ENCODE measurements at regions not wholly inside any gene's neighbourhood (a gene's known extent, or its start where the extent isn't known, plus 50 kb on each side); places are given as distances from the start of the nearest gene placed in this dataset.
"Not testable (repeated sequence)": the region's sequence is repeated elsewhere in the genome, so short reads cannot be mapped to it uniquely, and the experiment has no call there.

DNA sequence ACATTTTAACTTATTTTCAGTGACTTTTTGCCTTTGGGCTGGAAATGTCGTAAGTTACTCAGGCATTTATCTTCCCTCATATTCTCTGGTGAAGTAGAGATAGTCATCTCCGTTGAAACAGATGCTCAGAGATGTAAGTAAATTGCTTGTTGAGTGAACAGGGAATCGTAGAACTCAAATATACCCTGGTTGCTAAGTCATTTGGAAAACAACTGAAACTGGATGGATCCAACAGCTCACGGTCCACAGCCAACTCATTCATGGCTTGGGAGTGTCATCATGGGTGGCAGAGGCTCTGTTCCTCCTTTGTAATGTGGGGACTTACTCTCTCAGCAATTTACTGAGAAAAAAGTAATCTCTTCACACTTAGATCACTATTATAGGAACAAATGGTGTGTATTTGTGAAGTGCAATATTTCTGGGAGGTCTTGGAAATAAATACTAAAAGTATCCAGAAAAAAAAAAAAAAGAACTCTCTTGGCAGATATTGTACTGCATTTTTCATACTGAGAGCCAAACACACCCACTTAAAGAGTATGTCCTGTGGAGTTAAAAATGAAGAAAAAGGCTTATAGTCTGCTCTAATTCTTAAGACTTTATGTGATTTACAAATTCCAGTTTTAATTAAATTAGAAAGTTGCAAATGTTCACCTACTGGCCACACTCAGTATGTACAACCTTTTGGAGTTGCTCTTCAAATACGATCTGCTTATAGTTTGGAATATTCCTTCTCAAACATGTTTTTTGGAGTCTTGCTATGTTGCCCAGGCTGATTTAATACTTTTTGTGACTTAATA lies 107.4 kb downstream of the LEPR start:
- DNase-seq: no peak

DNA sequence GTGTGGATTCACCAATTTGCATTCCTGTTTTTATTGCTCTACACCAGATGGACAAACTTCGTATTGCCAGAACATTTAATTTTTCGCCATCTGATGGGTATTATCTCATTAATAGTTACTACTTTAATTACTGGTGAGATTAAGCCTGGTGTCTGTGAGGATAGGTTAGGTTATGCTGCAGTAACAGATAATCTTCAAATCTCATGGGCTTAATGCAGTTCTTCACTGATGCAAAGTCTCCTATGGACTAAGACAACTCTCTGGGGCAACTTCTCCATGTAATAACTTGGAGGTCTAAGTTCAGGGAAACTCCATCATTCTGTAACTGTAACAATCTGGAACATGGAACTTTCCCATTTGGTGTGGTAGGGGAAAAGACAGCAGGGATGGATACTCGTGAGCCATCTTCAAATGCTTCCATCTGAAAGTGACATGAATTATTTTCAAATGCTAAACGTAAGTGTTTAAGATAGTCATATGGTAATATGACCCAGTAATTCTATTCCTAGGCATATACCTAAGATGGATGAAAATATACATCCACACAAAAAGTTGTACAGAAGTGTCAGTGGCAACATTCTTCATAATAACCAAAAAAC lies 111.6 kb downstream of the LEPR start:
- DNase-seq: no peak

DNA sequence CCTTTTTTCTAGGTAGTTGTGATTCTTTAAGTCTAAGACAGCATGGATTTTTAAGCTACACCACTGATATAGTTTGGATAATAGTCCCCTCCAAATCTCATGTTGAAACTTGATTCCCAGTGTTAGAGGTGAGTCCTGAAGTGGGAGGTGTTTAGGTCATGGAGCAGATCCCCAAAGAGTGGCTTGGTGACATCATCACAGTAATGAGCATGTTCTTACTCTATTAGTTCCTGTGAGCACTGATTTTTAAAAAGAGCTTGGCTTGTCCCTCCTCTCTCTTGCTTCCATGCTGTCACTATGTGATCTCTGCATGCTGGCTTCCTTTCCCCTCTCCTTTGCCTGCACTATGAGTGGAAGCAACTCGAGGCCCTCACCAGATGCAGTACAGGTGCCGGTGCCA lies 115.5 kb downstream of the LEPR start:
- DNase-seq: no peak

DNA sequence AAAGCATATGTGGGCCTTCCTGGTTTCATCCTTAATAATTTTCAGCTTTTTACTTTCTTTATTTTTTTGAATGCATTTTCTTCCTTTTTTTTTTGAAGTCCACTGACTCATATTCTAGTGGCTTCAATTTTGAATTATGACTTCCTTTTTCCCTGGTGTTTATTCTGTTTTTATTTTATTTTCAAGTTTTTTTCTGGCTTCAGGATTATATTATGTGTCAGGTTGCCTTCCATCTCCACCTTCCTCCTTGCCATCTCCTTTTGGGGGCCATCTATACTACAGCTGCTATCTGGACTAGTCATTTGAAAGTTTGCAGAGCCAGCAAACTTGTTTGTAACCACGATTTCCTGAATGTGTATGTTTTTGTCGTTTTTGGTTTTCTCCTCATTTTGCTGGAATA lies 117.6 kb downstream of the LEPR start:
- no peak for DNase-seq

DNA sequence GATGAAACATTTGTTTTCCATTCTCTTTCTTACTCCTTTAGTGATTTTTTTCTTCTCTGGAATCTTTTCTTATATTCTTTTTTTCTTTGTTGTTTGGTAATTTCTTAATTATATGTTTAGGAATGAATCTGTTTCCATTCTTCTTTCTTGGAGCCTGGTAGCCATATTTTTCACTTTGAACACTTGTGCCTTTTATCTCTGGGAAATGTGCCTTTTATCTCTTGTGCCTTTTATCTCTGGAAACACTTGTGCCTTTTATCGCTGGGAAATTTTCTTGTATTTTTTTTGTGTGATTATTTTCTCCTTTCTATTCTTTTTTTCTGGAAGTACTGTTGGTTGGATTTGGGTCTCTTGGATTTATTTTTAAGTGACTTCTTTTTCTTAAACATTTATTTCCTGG lies 118.2 kb downstream of the LEPR start:
- no peak for DNase-seq

DNA sequence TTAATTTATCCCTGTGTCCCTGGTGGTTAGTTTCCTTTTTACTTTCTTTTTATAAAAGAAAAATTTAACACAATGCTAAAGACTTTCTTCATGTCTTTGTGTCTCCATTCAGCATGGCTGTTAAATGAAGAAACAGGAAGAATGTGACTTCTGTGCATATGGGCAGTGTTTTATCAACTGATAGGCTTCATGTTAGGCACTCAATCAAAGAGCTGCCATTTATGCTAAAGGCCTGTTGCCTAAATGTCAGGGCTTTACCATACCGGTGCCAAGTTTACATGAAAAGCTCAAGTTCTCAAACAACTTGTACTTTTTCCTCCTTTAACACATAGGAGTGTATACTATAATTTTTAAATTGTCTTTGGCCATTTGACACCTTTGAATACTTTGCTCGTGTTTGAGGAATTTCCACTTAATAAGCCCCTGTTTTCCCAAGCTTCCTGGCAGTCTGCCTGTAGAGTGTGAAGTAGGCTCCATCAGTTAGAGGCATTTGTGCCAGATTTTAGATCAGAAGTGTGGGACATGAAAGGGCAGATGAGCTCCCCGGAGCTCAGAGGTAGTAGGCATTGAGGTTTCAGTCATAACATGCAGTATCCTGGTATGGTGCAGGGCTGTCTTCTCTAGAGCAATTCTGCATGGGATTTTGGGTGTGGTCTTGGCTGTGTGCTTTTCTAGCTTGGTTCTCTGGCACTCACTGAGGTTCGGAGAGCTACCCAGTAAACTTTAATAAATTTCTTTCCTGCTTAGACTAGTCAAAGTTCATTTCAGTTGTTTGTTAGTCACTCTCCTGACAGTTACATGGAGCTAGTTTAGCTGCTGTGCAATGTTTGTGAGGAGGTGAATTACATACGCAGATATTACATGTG lies 119.0 kb downstream of the LEPR start:
- DNase-seq: no peak

DNA sequence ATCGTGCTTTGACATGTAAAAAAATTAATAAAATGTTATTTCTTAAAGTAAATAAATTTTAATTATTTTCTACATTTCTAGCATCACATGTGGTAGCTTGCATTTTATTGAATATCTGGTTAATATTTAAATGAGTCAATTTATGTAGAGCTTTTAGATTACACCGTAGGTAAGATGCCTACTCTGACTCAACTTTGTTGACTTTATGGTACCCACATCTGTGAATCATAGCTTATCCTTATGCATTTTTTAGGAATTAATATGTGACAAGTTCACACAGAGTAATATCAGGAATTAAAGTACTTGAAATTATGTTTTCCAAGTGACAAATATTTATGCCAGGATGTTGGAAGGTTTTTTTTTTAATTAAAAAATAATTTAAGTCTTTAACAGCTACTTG lies 120.7 kb downstream of the LEPR start:
- DNase-seq: no peak

DNA sequence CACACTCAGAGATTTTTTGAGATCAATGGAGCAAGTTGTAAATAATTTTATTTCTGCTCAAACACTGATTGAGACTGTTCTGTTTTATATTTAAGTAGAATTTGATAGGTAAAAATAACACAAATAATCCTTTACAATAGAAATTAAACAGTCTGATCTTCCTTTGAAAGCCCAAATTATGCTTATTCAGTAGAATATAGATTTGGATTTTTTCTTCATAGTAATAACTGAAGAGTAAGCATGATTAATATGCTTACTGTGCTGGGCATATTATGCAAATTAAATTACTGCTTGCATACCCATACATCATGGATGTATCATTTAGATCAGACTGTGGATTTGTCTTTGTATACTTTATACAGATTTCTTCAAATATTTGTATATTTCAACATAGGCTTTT lies 121.4 kb downstream of the LEPR start:
- no peak for DNase-seq

DNA sequence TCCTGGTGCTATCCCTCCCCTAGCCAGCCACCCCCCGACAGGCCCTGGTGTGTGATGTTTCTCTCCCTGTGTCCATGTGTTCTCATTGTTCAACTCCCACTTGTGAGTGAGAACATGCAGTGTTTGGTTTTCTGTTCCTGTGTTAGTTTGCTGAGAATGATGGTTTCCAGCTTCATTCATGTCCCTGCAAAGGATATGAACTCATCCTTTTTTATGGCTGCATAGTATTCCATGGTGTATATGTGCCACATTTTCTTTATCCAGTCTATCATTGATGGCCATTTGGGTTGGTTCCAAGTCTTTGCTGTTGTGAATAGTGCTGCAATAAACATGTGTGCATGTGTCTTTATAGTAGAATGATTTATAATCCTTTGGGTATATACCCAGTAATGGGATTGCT lies 122.1 kb downstream of the LEPR start:
- DNase-seq: not testable (repeated sequence)

DNA sequence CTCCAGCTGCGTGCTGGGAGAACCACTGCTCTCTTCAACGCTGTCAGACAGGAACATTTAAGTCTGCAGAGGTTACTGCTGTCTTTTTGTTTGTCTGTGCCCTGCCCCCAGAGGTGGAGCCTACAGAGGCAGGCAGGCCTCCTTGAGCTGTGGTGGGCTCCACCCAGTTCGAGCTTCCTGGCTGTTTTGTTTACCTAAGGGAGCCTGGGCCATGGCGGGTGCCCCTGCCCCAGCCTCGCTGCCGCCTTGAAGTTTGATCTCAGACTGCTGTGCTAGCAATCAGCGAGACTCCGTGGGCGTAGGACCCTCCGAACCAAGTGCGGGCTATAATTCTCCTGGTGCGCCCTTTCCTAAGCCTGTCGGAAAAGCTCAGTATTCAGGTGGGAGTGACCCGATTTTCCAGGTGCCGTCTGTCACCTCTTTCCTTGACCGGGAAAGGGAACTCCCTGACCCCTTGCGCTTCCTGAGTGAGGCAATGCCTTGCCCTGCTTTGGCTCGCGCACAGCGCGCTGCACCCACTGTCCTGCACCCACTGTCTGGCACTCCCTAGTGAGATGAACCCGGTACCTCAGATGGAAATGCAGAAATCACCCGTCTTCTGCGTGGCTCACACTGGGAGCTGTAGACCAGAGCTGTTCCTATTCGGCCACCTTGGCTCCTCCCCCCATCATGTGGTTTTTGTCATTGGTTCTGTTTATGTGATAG lies 130.0 kb downstream of the LEPR start:
- DNase-seq: not testable (repeated sequence)

DNA sequence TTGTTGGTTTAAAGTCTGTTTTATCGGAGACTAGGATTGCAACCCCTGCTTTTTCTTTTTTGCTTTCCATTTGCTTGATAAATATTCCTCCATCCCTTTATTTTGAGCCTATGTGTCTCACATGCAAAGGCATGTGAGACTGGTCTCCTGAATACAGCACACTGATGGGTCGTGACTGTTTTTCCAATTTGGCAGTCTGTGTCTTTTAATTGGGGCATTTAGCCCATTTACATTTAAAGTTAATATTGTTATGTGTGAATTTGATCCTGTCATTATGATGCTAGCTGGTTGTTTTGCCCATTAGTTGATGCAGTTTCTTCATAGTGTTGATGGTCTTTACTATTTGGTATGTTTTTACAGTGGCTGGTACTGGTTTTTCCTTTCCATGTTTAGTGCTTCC lies 132.0 kb downstream of the LEPR start:
- not testable (repeated sequence) for DNase-seq

DNA sequence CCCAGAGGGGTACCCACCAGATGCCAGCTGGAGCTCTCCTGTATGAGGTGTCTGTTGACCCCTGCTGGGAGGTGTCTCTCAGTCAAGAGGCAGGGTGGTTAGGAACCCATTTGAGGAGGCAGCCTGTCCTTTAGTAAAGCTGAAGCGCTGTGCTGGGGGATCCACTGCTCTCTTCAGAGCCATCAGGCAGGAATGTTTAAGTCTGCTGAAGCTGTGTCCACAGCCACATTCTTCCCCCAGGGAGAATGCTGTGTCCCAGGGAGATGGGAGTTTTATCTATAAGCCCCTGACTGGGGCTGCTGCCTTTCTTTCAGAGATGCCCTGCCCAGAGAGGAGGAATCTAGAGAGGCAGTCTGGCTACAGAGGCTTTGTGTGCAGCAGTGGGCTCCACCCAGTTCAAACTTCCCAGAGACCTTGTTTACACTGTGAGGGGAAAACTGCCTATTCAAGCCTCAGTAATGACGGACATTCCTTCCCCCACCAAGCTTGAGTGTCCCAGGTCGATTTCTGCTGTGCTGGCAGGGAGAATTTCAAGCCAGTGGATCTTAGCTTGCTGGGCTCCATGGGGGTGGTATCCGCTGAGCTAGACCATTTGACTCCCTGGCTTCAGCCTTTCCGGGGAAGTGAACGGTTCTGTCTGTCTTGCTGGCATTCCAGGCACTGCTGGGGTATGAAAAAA lies 133.8 kb downstream of the LEPR start:
- DNase-seq: not testable (repeated sequence)

DNA sequence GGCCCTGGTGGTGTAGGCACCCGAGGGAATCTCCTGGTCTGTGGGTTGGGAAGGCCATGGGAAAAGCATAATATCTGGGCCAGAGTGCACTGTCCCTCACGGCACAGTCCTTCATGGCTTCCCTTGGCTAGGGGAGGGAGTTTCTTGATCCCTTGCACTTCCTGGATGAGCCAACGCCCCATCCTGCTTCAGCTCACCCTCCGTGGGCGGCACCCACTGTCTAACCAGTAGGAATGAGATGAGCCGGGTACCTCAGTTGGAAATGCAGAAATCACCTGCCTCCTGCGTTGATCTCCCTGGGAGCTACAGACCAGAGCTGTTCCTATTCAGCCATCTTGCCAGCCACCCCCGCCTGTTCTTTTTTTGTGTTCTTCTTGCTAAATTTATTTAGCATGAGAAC lies 134.4 kb downstream of the LEPR start:
- DNase-seq: no peak

DNA sequence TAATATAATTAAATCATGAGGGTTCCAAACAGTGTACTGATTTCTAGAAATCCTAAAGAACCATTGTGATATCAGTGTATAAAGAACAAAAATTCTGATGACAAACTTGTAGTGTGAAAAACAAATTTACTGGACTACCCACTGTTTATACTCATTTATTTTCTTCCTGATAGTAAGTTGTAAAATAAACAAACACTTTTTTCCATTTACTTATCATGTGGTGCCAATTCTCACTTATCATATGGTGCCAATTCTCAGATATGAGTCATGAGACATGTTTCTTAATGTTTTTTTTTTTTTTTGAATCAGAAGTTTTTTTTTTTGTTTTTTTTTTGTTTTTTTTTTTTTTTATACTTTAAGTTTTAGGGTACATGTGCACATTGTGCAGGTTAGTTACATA lies 137.7 kb downstream of the LEPR start:
- no peak for DNase-seq

DNA sequence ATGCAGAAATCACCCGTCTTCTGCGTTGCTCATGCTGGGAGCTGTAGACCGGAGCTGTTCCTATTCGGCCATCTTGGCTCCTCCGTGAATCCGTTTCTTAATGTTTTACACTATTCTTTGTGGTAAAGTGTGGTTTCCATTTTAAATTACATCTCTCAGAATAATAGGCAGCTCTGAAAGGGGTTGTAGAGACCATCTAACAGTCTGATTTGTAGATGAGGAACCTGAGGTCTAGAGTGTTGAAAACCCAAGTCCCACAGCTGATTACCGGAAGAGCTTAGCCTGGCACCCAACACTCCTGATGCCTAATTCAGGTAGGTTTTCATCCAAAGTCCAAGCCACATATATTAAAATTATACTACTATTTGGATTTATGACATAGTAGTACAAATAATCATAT lies 144.0 kb downstream of the LEPR start:
- DNase-seq: no peak

DNA sequence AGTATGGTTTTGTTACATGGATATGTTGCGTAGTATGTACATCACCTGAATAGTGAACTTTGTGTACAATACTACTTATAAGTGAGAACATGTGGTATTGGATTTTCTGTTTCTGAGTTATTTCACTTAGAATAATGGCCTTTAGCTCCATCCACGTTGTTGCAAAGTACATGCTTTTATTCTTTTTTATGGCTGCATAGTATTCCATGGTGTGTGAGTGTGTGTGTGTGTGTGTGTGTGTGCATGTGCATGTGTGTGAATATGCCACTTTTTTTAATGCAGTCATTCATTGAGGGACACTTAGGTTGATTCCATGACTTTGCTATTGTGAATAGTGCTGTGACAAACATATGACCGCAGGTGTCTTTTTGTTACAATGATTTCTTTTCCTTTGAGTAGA lies 147.8 kb downstream of the LEPR start:
- DNase-seq: no peak

DNA sequence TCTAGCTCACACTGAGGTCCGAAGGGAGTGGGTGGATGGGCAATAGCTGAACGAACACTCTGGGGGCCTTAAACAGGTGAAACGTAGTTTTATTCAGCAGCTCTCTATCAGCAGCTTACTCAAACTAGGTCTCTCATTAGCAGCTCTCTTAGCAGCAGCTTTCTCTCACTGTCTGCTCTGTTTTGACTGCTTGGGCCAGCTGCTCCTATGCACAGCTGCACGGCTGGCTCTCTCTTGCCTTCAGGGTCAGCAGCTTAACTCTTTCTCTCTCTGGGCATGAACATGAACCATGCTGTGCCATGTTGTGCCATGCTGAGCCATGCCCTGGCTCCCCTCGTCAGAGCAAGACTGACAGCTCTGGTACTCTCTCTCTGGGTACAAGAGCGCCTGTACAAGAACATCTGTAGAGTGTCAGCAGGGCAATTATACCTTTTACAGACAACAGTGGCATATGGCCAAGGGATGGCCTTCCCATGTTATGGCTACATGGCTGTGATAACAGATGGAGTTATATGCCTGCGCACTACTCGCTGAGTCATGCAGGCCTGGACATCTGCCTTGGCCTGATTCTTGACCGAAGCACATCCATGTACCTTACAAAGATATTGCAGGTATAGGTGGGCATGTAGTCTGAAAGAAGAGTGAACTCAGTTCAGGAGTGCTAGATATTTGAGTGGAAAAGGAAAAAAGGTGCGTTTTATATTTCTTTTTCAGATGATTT lies 152.4 kb downstream of the LEPR start:
- DNase-seq: no peak

DNA sequence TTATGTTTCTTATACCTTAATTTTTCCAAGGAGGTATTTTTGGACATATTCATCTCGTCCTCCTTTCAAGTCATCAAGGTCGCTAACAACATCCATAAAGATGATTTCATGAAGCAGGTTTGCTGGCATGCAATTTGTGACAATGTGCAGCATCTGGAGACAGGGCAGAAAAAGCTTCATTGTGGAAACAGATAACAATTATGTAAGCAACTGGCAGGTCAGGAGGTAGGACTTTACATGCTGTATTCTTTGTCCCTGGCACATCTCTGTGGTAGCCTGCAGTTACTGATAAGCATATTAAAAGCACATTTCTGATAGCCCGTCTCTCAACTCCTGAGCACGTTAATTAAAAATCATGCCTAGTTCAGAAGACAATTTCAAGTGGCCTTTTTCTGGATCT lies 156.8 kb downstream of the LEPR start:
- DNase-seq: no peak

DNA sequence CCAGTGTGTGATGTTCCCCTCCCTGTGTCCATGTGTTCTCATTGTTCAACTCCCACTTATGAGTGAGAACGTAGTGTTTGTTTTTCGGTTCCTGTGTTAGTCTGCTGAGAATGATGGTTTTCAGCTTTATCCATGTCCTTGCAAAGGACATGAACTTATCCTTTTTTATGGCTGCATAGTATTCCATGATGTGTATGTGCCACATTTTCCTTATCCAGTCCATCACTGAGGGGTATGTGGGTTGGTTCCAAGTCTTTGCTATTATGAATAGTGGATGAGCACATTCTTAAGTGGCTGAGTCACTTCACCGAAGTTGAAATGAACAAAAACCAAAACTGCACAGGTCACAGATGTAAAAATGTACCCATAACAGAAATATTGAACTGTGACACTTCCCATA lies 157.5 kb downstream of the LEPR start:
- DNase-seq: not testable (repeated sequence)

DNA sequence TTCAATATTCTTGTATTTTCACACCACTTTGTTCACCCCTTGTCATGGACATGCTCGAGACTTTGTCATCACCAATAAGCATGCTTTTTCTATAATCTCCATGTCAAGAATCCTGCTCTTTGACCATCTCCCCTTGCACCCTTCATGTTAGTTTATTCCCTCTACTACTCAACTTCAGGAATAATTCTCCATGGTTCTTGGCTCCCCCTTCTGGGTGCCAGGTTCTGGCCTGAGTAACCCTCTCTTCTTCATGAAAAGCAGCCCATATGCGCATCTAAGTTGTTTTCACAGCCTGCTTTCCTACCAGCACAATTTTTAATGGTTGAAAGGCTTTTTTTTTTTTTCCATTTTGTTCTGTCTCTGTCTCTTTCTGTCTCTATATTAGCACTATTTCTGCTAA lies 160.7 kb downstream of the LEPR start:
- DNase-seq: no peak

DNA sequence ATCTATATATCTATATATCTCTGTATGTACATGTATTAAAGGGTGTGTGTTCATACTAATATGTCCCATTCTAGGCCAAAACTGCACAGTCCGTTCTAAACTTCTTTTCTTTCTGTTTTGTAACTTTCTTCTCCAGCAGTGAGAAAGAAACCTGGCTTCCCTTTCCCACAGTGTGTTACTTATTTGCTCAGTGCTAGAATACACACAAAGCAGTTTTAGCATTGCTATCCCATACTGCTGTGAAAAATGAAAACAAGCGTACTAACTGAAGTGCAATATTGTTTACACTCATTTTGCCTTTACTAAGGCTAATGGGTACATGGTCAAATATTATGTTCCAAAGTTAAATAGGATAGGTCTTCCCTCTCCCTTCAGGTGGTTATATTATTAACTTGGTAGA lies 163.9 kb downstream of the LEPR start:
- no peak for DNase-seq

DNA sequence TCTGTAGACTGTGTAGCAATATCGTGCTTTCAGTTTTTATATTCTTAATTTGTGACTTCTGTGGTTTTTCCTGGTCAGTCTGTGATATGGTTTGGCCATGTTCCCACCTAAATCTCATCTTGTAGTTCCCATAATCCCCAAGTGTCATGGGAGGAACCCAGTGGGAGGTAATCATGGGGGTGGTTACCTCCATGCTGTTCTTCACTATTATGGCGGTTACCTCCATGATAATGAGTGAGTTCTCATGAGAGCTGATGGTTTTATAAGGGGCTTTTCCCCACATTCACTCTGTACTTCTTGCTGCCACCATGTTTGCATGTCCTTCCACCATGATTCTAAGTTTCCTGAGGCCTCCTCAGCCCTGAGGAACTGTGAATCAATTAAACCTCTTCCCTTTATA lies 169.8 kb downstream of the LEPR start:
- DNase-seq: no peak
